HG03135 (cell line): ENCODE measurements at regions not wholly inside any gene's neighbourhood (a gene's known extent, or its start where the extent isn't known, plus 50 kb on each side); places are given as distances from the start of the nearest gene placed in this dataset.

Experiments used
- ATAC-seq: cut with Tn5 transposase; IDR thresholded peaks from one replicate; pipeline ENCODE4 v1.9.1; 2021; ENCODE audit warnings: mild to moderate bottlenecking, moderate library complexity; ENCODE audit not compliant: unreplicated experiment

- no peak for ATAC-seq
Observed at GRCh38 chr18:74023220-74023619, 124.4 kb downstream of the FBXO15 start.

- no peak for ATAC-seq
Observed at GRCh38 chr18:74019864-74020263, 127.8 kb downstream of the FBXO15 start.

GRCh38 chr18:74013955-74014354 lies 133.7 kb downstream of the FBXO15 start:
- ATAC-seq = no peak

- no peak for ATAC-seq
Observed at GRCh38 chr18:74012954-74013630, 134.5 kb downstream of the FBXO15 start.

GRCh38 chr18:74006143-74006542 lies 141.5 kb downstream of the FBXO15 start:
- no peak for ATAC-seq

GRCh38 chr18:74005320-74006109 lies 142.1 kb downstream of the FBXO15 start:
- no peak for ATAC-seq

GRCh38 chr18:73992242-73993022 lies 155.2 kb downstream of the FBXO15 start:
- no peak for ATAC-seq

GRCh38 chr18:73991570-73991969 lies 156.1 kb downstream of the FBXO15 start:
- ATAC-seq = no peak

- ATAC-seq = no peak
Observed at GRCh38 chr18:73990258-73990657, 157.4 kb downstream of the FBXO15 start.

- no peak for ATAC-seq
Observed at GRCh38 chr18:73987247-73987980, 160.2 kb downstream of the FBXO15 start.

GRCh38 chr18:73986711-73987110 lies 160.9 kb downstream of the FBXO15 start:
- no peak for ATAC-seq

GRCh38 chr18:73985855-73986625 lies 161.6 kb downstream of the FBXO15 start:
- ATAC-seq = no peak

- ATAC-seq = no peak
Observed at GRCh38 chr18:73983970-73984369, 163.7 kb downstream of the FBXO15 start.

- ATAC-seq = no peak
Observed at GRCh38 chr18:73983496-73983895, 164.1 kb downstream of the FBXO15 start.

GRCh38 chr18:73981796-73982195 lies 165.8 kb downstream of the FBXO15 start:
- ATAC-seq = no peak

- ATAC-seq = no peak
Observed at GRCh38 chr18:73980289-73980979, 167.2 kb downstream of the FBXO15 start.

- ATAC-seq = no peak
Observed at GRCh38 chr18:73979742-73980141, 167.9 kb downstream of the FBXO15 start.

- no peak for ATAC-seq
Observed at GRCh38 chr18:73976433-73976832, 171.2 kb downstream of the FBXO15 start.

- ATAC-seq = no peak
Observed at GRCh38 chr18:73975266-73975665, 172.4 kb downstream of the FBXO15 start.

GRCh38 chr18:73973972-73974371 lies 173.7 kb downstream of the FBXO15 start:
- ATAC-seq = no peak
